ENCODE measurements at regions not wholly inside any gene's neighbourhood (a gene's known extent, or its start where the extent isn't known, plus 50 kb on each side); places are given as distances from the start of the nearest gene placed in this dataset.

- no peak overlapping the region for H3K27ac ChIP-seq
- H3K9me3 ChIP-seq (ENCODE audit: severe bottlenecking), result no peaks in the 10 kb centered on the region
- H3K36me3 ChIP-seq, result no peaks in the 10 kb centered on the region
- H3K4me3 ChIP-seq (ENCODE audit: low read depth, low read length), result no peak overlapping the region
- peaks cover 2% of the 10 kb centered on the region for H3K27me3 ChIP-seq (ENCODE audit: insufficient read depth, low read depth, severe bottlenecking)
- no peak for DNase-seq
- no peak for TF ChIP-seq CTCF (IDR thresholded peaks at IDR 0.05; ENCODE audit: low read depth, low read length)
Observed at GRCh38 chr16:77564791-77565390, 130.1 kb upstream of the ADAMTS18 start.

- H3K4me3 ChIP-seq (ENCODE audit: low read depth, low read length), result no peak overlapping the region
- H3K9me3 ChIP-seq (ENCODE audit: severe bottlenecking), result no peaks in the 10 kb centered on the region
- TF ChIP-seq CTCF (IDR thresholded peaks at IDR 0.05; ENCODE audit: low read depth, low read length), result no peak
- H3K27ac ChIP-seq, result no peak overlapping the region
- no peak for DNase-seq
- H3K36me3 ChIP-seq, result no peaks in the 10 kb centered on the region
- peaks cover 7% of the 10 kb centered on the region for H3K27me3 ChIP-seq (ENCODE audit: insufficient read depth, low read depth, severe bottlenecking)
Observed at GRCh38 chr16:77569406-77569805, 134.6 kb upstream of the ADAMTS18 start.

- no peak overlapping the region for H3K4me3 ChIP-seq (ENCODE audit: low read depth, low read length)
- no peaks in the 10 kb centered on the region for H3K36me3 ChIP-seq
- peaks cover 7% of the 10 kb centered on the region for H3K27me3 ChIP-seq (ENCODE audit: insufficient read depth, low read depth, severe bottlenecking)
- TF ChIP-seq CTCF (IDR thresholded peaks at IDR 0.05; ENCODE audit: low read depth, low read length), result no peak
- no peaks in the 10 kb centered on the region for H3K9me3 ChIP-seq (ENCODE audit: severe bottlenecking)
- no peak overlapping the region for H3K27ac ChIP-seq
- DNase-seq, result no peak
Observed at GRCh38 chr16:77570574-77570973, 135.7 kb upstream of the ADAMTS18 start.

GRCh38 chr16:77571115-77571862 is 136.5 kb upstream of the ADAMTS18 start:
- H3K27ac ChIP-seq, result no peak overlapping the region
- no peaks in the 10 kb centered on the region for H3K9me3 ChIP-seq (ENCODE audit: severe bottlenecking)
- H3K36me3 ChIP-seq, result no peaks in the 10 kb centered on the region
- H3K4me3 ChIP-seq (ENCODE audit: low read depth, low read length), result no peak overlapping the region
- no peak for DNase-seq
- no peak for TF ChIP-seq CTCF (IDR thresholded peaks at IDR 0.05; ENCODE audit: low read depth, low read length)
- H3K27me3 ChIP-seq (ENCODE audit: insufficient read depth, low read depth, severe bottlenecking), result peaks cover 7% of the 10 kb centered on the region

GRCh38 chr16:77574867-77575624 is 140.2 kb upstream of the ADAMTS18 start:
- no peak for TF ChIP-seq CTCF (IDR thresholded peaks at IDR 0.05; ENCODE audit: low read depth, low read length)
- Histone ChIP-seq H3K27ac (no peak overlapping the region), H3K9me3 (ENCODE audit: severe bottlenecking) (no peaks in the 10 kb centered on the region), H3K4me3 (ENCODE audit: low read depth, low read length) (no peak overlapping the region), H3K27me3 (ENCODE audit: insufficient read depth, low read depth, severe bottlenecking) (peaks cover 5% of the 10 kb centered on the region), H3K36me3 (no peaks in the 10 kb centered on the region)
- no peak for DNase-seq

Measured in WERI-Rb-1 (cell line).